Adrenal gland (tissue), 5 donors: ENCODE measurements at regions not wholly inside any gene's neighbourhood (a gene's known extent, or its start where the extent isn't known, plus 50 kb on each side); places are given as distances from the start of the nearest gene placed in this dataset.

Source experiments
- POLR2A ChIP-seq, 2 donors: fragments of 450-650 bp; IDR thresholded peaks; one replicate each; pipeline ENCODE4 v1.6.1; 2017; ENCODE audit warnings: antibody characterized with exemption in 2 of 2, mild to moderate bottlenecking in 2 of 2, moderate library complexity in 1 of 2
- TF ChIP-seq, protein P1 (sequence below), 6 experiments: fragments of 450-650 bp in 4 of 6; fragments of 200-600 bp in 2 of 6; sonication (generic) in 1 of 6; IDR thresholded peaks; 1 replicate in 5 of 6; 2 replicates in 1 of 6; pipeline versions ENCODE4 v1.5.1 to v1.8.0; 2016 to 2021; ENCODE audit warnings: antibody characterized with exemption in 6 of 6, mild to moderate bottlenecking in 2 of 6, moderate library complexity in 1 of 6
- donor health status: DM: no; HTN: no; CAD: no.

DNA sequence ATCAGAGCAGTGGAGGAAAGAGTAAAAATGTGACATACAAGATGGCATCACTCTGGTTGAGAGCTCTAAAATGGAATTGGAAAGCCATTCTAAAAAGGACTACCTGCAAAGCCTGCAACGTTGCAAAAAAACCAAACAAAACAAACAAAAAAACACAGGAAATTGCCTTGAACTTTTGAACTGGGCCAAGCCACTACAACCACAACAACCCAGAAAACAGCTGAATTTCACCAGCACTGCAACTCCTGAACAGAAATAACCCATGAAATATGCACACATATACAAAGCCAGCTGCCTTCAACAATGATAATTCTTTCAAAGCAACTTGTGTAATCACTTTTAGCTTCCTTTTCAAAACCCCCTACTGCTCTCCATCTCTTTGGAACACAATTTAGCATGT lies 326.6 kb upstream of the LRRC4C start:
- TF ChIP-seq, protein P1, sequence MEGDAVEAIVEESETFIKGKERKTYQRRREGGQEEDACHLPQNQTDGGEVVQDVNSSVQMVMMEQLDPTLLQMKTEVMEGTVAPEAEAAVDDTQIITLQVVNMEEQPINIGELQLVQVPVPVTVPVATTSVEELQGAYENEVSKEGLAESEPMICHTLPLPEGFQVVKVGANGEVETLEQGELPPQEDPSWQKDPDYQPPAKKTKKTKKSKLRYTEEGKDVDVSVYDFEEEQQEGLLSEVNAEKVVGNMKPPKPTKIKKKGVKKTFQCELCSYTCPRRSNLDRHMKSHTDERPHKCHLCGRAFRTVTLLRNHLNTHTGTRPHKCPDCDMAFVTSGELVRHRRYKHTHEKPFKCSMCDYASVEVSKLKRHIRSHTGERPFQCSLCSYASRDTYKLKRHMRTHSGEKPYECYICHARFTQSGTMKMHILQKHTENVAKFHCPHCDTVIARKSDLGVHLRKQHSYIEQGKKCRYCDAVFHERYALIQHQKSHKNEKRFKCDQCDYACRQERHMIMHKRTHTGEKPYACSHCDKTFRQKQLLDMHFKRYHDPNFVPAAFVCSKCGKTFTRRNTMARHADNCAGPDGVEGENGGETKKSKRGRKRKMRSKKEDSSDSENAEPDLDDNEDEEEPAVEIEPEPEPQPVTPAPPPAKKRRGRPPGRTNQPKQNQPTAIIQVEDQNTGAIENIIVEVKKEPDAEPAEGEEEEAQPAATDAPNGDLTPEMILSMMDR (IDR thresholded peaks at IDR 0.05): no peak
- no peak for TF ChIP-seq POLR2A (IDR thresholded peaks at IDR 0.05)
